Brain microvascular endothelial cell (primary cell): ENCODE measurements at regions not wholly inside any gene's neighbourhood (a gene's known extent, or its start where the extent isn't known, plus 50 kb on each side); places are given as distances from the start of the nearest gene placed in this dataset.

ENCODE experiments used
- DNase-seq: peaks from one replicate; pipeline ENCODE4 v3.0.0-alpha.2; 2020
- H3K27ac ChIP-seq: fragments of 250-450 bp; sonication (Bioruptor Pico); 2 replicates; pipeline ENCODE4 v1.5.1; 2020; ENCODE audit warnings: mild to moderate bottlenecking, moderate library complexity
- H3K27me3 ChIP-seq: fragments of 250-450 bp; sonication (Bioruptor Pico); replicated peaks from 2 replicates; pipeline ENCODE4 v1.5.1; 2020; ENCODE audit warnings: mild to moderate bottlenecking
- H3K36me3 ChIP-seq: fragments of 250-450 bp; sonication (Bioruptor Pico); replicated peaks from 2 replicates; pipeline ENCODE4 v1.5.1; 2020; ENCODE audit warnings: mild to moderate bottlenecking
- H3K4me3 ChIP-seq: 2 replicates; pipeline ENCODE4 v1.5.1; 2011; ENCODE audit warnings: low read depth, mild to moderate bottlenecking, control low read depth, low read length, moderate library complexity
- in situ Hi-C: cut with HindIII; loops from 2 replicates; pipeline ENCODE4 v1.10.0; 2017; ENCODE audit warnings: low sequenced_read_pairs, low pct_ligation_motif_present
- TF ChIP-seq, protein P1 (sequence below): IDR thresholded peaks from 2 replicates; pipeline ENCODE4 v1.5.1; 2011; ENCODE audit warnings: low read depth, mild to moderate bottlenecking, moderate library complexity, low read length, control low read depth, inconsistent platforms; ENCODE audit errors: missing control alignments

DNA sequence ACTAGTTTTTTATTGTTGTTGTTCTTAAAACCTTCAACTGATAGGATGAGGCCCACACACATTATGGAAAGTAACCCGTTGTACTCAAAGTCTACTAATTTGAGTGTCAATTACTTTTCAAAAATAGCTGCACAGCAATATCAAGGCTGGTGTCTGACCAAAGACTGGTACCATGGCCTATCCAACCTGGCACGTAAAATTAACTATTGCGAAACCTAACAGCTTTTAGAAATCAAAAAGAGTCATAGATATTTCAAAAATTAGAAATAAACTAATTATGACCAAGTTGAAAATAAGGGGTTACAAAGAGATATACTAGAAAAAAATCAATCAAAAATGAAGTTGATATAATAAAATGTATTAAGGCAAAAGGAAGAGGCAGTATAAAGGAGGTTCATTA lies 501.5 kb upstream of the SLC8A1 start:
- in situ Hi-C loops, result no loop called here
- Histone ChIP-seq H3K27me3 (no peaks in the 10 kb centered on the region), H3K36me3 (no peaks in the 10 kb centered on the region), H3K27ac (no peak overlapping the region), H3K4me3 (no peak overlapping the region)
- no peak for DNase-seq
- TF ChIP-seq, protein P1, sequence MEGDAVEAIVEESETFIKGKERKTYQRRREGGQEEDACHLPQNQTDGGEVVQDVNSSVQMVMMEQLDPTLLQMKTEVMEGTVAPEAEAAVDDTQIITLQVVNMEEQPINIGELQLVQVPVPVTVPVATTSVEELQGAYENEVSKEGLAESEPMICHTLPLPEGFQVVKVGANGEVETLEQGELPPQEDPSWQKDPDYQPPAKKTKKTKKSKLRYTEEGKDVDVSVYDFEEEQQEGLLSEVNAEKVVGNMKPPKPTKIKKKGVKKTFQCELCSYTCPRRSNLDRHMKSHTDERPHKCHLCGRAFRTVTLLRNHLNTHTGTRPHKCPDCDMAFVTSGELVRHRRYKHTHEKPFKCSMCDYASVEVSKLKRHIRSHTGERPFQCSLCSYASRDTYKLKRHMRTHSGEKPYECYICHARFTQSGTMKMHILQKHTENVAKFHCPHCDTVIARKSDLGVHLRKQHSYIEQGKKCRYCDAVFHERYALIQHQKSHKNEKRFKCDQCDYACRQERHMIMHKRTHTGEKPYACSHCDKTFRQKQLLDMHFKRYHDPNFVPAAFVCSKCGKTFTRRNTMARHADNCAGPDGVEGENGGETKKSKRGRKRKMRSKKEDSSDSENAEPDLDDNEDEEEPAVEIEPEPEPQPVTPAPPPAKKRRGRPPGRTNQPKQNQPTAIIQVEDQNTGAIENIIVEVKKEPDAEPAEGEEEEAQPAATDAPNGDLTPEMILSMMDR, result no peak

DNA sequence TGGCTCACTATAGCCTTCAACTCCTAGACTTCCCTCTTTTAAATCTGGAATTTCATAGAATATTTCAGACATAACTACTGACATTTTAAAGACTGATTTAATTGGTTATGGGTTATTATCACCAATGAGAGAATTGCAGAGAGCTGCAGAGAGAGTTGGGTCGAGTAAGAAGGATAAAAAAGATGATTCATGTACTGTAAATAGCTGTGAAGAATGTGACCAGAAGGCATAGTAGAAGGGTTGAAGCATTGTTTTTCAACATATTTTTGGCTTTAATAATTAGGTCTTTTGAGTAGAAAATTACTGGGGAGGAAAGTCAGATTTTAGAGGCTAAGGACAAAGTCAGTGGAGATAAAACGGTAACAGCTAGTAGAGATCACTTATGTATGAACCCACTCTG lies 503.2 kb upstream of the SLC8A1 start:
- TF ChIP-seq, protein P1, result no peak
- no peaks in the 10 kb centered on the region for H3K36me3 ChIP-seq
- in situ Hi-C loops, result no loop called here
- no peak overlapping the region for H3K27ac ChIP-seq
- DNase-seq, result peak; percentile 3
- H3K27me3 ChIP-seq, result no peaks in the 10 kb centered on the region
- no peak overlapping the region for H3K4me3 ChIP-seq

DNA sequence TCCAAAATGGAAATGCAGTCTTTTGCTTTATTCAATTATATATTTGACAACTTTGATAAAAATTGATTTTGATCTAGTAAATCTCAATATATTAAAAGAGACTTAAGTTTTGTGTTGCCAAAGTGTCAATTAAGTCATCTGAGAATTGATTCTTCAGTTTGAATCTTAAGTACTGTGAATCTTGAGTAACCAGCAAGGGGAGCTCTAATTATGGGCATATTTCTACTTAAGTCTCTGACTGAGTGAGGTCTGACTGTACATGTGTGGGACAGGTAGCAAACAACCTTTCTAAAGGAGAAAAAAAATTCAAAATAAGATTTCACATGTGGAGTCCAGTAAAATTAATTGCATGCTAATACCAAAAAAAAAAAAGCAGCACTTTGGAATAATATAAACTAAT lies 503.7 kb upstream of the SLC8A1 start:
- DNase-seq, result no peak
- in situ Hi-C loops, result no loop called here
- Histone ChIP-seq H3K4me3 (no peak overlapping the region), H3K27me3 (no peaks in the 10 kb centered on the region), H3K36me3 (no peaks in the 10 kb centered on the region), H3K27ac (no peak overlapping the region)
- TF ChIP-seq, protein P1, result peak; percentile 2

DNA sequence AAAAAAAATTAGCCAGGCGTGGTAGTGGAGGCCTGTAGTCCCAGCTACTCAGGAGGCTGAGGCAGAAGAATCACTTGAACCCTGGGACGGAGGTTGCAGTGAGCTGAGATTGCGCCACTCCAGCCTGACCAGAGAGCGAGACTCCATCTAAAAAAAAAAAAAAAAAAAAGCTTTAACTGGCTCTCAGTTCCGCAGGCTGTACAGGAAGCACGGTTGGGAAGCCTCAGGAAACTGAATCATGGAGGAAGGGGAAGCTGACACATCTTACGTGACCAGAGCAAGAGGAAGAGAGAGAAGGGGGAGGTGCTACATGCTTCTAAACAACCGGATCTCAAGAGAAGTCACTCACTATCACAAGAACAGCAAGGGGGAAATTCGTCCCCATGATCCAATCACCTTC lies 505.6 kb upstream of the SLC8A1 start:
- in situ Hi-C loops, result no loop called here
- Histone ChIP-seq H3K4me3 (no peak overlapping the region), H3K36me3 (no peaks in the 10 kb centered on the region), H3K27me3 (no peaks in the 10 kb centered on the region), H3K27ac (no peak overlapping the region)
- TF ChIP-seq, protein P1, result no peak
- peak; percentile 29 for DNase-seq

DNA sequence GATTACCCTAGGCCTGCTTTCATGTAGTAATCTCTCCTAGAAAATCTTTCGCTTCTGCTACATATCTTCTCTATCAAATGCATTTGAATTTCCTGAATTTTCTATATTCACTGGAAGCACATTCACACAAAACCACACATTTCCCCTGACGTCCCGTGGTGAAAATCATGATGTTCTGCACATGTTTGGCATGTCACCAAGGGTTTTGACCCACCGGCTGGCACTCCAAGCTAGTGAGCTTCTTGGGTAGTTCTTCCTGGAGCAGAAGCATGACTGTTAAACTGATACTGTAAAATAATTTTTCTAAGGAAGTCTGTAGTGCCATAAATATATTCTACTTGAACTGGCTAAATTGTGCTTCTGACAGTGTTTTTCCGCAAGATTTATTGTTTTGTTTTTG lies 510.1 kb upstream of the SLC8A1 start:
- TF ChIP-seq, protein P1, result no peak

DNA sequence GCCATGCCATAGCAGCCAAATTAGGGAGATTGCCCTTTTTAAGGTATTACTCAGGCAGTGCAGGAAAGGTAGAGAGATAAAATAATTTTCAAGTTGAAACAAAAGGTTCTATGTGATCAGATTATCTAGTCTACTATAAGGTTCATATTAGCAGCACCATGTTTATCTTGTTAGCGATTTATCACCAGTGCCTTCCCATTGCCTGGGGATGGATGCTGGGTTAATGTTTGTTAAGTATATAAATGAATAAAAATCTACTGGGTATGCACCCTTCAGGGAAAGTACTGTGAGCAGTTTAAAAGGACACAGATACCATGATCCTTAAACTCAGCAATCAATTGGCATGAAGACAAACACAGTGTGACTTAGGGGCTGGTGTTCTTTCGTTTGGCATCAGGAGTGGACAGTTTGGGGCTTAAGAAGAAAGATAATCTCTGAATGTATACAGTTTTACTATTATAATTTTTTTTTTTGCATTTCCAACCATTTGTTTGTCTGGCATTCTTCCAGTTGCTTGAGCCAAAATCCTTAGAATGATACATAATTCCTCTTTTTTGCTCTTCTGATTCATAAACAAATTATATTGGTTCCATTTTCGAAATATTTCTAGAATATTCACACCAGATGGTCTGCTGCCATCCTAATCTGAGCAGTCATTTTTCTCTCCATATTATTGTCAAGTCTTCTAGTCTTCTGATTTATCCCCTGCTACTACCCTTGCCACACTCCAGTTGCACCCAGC lies 512.8 kb upstream of the SLC8A1 start:
- H3K27ac ChIP-seq, result no peak overlapping the region

More for the DNA sequence above, 510.1 kb upstream of the SLC8A1 start:
- in situ Hi-C loops, result no loop called here
- no peak for DNase-seq
- no peak overlapping the region for H3K27ac ChIP-seq
- no peaks in the 10 kb centered on the region for H3K36me3 ChIP-seq
- no peak overlapping the region for H3K4me3 ChIP-seq
- H3K27me3 ChIP-seq, result no peaks in the 10 kb centered on the region

More for the DNA sequence above, 512.8 kb upstream of the SLC8A1 start:
- no peak overlapping the region for H3K4me3 ChIP-seq
- no peak for DNase-seq
- in situ Hi-C loops, result no loop called here
- TF ChIP-seq, protein P1, result no peak
- no peaks in the 10 kb centered on the region for H3K27me3 ChIP-seq
- H3K36me3 ChIP-seq, result no peaks in the 10 kb centered on the region
